AG04450 (cell line): ENCODE measurements at regions not wholly inside any gene's neighbourhood (a gene's known extent, or its start where the extent isn't known, plus 50 kb on each side); places are given as distances from the start of the nearest gene placed in this dataset.

ENCODE experiments used
- CTCF ChIA-PET: fragments of 300-600, 350-600 bp; formaldehyde crosslinking; extraction: SDS; loops from one replicate; lab custom pipeline; 2022; ENCODE audit warnings: antibody characterized with exemption, inconsistent platforms; lab: Charles Lee
- POLR2A ChIA-PET: fragments of 350-600 bp; formaldehyde crosslinking; extraction: SDS; loops from one replicate; lab custom pipeline; 2021; ENCODE audit warnings: antibody characterized with exemption, inconsistent platforms; lab: Yijun Ruan, JAX
- DNase-seq: peaks from one replicate; pipeline ENCODE4 v3.0.0-alpha.2; 2011; ENCODE audit warnings: low read depth, low spot score
- H3K27ac ChIP-seq: one replicate; pipeline ENCODE4 v1.5.1; 2012; ENCODE audit warnings: low read depth, low read length, control low read depth
- H3K27me3 ChIP-seq: one replicate; pipeline ENCODE4 v1.6.0; 2012; ENCODE audit warnings: low read length; ENCODE audit not compliant: control insufficient read depth, insufficient read depth
- H3K4me3 ChIP-seq: 2 replicates; pipeline ENCODE4 v1.5.1; 2011; ENCODE audit warnings: mild to moderate bottlenecking, low read depth, low read length, control low read depth
- H3K9me3 ChIP-seq: 2 replicates; pipeline ENCODE4 v1.5.1; 2012; ENCODE audit warnings: low read length; ENCODE audit not compliant: control insufficient read depth, insufficient read depth
- TF ChIP-seq, protein P1 (sequence below): IDR thresholded peaks from 2 replicates; pipeline ENCODE4 v1.5.1; 2011; ENCODE audit warnings: low read depth, low read length, control low read depth, inconsistent platforms

DNA sequence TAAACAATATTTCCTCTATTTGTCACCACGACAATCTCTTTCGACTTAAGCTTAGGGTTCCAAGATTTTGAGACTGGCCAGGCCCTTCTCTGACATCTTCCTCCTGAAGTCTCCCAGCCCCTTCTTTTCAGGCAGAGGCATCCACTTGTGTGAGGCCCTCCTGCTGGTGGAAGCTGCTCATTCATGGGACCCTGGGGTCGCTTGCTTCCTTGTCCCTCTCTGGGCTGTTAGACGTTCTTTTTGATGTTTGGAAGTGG lies 188.2 kb upstream of the APCDD1 start:
- POLR2A ChIA-PET = no interaction called here
- H3K27me3 ChIP-seq = peaks cover 8% of the 10 kb centered on the region
- no peak overlapping the region for H3K27ac ChIP-seq
- no peak for DNase-seq
- CTCF ChIA-PET = no interaction called here
- TF ChIP-seq, protein P1, sequence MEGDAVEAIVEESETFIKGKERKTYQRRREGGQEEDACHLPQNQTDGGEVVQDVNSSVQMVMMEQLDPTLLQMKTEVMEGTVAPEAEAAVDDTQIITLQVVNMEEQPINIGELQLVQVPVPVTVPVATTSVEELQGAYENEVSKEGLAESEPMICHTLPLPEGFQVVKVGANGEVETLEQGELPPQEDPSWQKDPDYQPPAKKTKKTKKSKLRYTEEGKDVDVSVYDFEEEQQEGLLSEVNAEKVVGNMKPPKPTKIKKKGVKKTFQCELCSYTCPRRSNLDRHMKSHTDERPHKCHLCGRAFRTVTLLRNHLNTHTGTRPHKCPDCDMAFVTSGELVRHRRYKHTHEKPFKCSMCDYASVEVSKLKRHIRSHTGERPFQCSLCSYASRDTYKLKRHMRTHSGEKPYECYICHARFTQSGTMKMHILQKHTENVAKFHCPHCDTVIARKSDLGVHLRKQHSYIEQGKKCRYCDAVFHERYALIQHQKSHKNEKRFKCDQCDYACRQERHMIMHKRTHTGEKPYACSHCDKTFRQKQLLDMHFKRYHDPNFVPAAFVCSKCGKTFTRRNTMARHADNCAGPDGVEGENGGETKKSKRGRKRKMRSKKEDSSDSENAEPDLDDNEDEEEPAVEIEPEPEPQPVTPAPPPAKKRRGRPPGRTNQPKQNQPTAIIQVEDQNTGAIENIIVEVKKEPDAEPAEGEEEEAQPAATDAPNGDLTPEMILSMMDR = no peak
- H3K9me3 ChIP-seq = no peaks in the 10 kb centered on the region; the same call in 1 of the 2 replicates
- H3K4me3 ChIP-seq = no peak overlapping the region

DNA sequence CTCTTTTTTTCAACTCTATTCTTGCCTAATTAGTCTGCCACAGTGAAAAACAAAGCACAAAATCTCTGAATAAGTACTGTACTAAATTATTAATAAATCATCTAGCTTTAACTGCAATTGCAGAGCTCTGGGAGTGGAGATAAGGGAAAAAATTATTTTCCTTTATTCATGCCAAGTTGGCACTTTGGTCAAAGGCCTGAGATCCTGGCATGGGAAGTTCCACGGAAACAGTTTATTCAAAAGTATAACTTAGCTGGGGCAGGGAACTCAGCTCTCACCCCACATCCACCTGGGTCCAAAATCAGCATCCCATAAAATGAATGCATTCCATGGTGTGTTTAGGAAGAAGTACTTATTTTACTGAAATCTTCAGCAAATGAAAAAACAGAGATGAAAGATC lies 185.2 kb upstream of the APCDD1 start:
- TF ChIP-seq, protein P1 = no peak
- ChIA-PET CTCF (interaction anchor here (0.5 kb wide), 1 partner anchor 27 kb away, joined by 3 read pairs; no protein-coding TSS in a partner anchor), POLR2A (no interaction called here)
- no peak overlapping the region for H3K4me3 ChIP-seq
- DNase-seq = no peak
- peaks cover 8% of the 10 kb centered on the region for H3K27me3 ChIP-seq
- no peak overlapping the region for H3K27ac ChIP-seq
- no peaks in the 10 kb centered on the region; the same call in 1 of the 2 replicates for H3K9me3 ChIP-seq

DNA sequence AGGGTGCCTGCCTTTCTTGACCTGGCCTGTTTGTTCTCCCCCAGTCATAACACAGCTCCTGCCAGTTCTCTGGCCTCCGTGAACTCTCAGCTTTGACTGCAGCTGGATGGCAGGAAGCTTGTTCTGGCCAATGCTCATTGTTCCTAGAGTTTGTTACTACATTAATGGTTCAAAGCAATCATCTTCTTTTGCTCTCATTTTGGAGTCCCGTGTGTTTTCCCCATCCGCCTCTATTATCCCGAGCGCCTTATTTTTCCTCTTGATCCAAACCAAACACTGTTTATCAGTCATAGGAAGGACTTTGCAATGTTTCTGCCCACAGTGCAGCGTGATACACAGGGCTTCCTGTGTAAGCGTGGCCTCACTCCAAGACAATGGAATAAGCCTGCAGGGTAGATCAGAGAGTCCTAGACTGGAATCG lies 184.3 kb upstream of the APCDD1 start:
- no peak overlapping the region for H3K4me3 ChIP-seq
- H3K9me3 ChIP-seq = no peaks in the 10 kb centered on the region; the same call in 1 of the 2 replicates
- H3K27ac ChIP-seq = no peak overlapping the region
- ChIA-PET POLR2A (no interaction called here), CTCF (no interaction called here)
- DNase-seq = no peak
- peaks cover 8% of the 10 kb centered on the region for H3K27me3 ChIP-seq
- TF ChIP-seq, protein P1 = no peak

DNA sequence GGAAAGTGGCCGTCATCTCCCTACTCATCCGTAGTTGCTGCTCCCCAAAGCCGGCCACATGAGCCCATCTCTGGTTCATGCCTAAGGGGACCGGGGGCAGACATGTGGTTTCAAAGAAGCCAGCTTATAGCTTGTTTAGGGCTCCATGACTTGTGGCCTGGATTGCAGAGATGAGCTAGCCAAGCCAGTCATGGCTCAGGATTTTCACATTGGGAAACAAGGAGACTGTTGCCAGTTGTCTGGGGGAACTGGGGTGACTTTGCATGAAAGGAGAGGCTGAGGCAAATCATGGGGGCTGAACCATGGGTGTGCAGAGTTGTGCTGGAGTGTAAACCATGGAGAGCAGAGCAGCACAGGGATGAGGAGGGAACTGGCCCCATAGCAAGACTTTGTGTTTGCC lies 183.0 kb upstream of the APCDD1 start:
- CTCF ChIA-PET = no interaction called here
- Histone ChIP-seq H3K9me3 (no peaks in the 10 kb centered on the region; the same call in 1 of the 2 replicates), H3K27me3 (peaks cover 5% of the 10 kb centered on the region), H3K4me3 (no peak overlapping the region), H3K27ac (no peak overlapping the region)
- POLR2A ChIA-PET = no interaction called here
- TF ChIP-seq, protein P1 = no peak
- no peak for DNase-seq

DNA sequence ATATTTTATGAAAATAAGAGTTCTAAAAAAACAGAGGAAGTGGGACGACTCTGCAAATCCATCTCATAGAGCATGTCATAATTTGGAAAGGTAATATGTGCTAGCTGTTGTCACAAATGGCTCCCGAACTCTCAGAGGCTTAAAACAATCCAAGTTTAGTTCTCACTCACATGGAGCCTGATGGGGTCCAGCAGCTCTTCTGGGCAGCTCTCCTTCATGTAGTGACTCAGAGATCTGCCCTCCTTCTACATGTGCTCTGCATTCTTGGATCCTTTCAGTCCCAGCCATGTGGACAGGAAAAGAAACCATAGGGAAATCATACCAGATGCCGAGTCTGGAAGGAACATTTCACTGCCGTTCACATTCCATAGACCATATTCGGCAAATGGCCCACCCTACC lies 180.1 kb upstream of the APCDD1 start:
- CTCF ChIA-PET = no interaction called here
- TF ChIP-seq, protein P1 = no peak
- Histone ChIP-seq H3K27ac (no peak overlapping the region), H3K27me3 (peaks cover 5% of the 10 kb centered on the region), H3K9me3 (no peaks in the 10 kb centered on the region), H3K4me3 (no peak overlapping the region)
- no peak for DNase-seq
- POLR2A ChIA-PET = no interaction called here
